D721Med (cell line): ENCODE measurements at regions not wholly inside any gene's neighbourhood (a gene's known extent, or its start where the extent isn't known, plus 50 kb on each side); places are given as distances from the start of the nearest gene placed in this dataset.

ENCODE experiments used
- DNase-seq: peaks from one replicate; pipeline ENCODE4 v3.0.0; 2011; ENCODE audit warnings: low spot score; ENCODE audit not compliant: insufficient read length
- FAIRE-seq: peaks from 2 replicates; lab custom pipeline; 2011; peaks lifted over from hg19 to GRCh38; lab: Jason Lieb, UNC
- TF ChIP-seq, protein P1 (sequence below): IDR thresholded peaks from 2 replicates; pipeline ENCODE4 v1.5.1; 2012; ENCODE audit warnings: mild to moderate bottlenecking, control low read depth; ENCODE audit not compliant: insufficient read depth; ENCODE audit errors: missing control alignments

- no peak for DNase-seq
- FAIRE-seq: no peak
Observed at GRCh38 chr3:194982472-194982871, 288.5 kb downstream of the XXYLT1 start.

GRCh38 chr3:194983121-194983520 lies 287.8 kb downstream of the XXYLT1 start:
- FAIRE-seq (no peak), DNase-seq (no peak)

More at GRCh38 chr3:194982472-194982871, 288.5 kb downstream of the XXYLT1 start:
- TF ChIP-seq, protein P1, sequence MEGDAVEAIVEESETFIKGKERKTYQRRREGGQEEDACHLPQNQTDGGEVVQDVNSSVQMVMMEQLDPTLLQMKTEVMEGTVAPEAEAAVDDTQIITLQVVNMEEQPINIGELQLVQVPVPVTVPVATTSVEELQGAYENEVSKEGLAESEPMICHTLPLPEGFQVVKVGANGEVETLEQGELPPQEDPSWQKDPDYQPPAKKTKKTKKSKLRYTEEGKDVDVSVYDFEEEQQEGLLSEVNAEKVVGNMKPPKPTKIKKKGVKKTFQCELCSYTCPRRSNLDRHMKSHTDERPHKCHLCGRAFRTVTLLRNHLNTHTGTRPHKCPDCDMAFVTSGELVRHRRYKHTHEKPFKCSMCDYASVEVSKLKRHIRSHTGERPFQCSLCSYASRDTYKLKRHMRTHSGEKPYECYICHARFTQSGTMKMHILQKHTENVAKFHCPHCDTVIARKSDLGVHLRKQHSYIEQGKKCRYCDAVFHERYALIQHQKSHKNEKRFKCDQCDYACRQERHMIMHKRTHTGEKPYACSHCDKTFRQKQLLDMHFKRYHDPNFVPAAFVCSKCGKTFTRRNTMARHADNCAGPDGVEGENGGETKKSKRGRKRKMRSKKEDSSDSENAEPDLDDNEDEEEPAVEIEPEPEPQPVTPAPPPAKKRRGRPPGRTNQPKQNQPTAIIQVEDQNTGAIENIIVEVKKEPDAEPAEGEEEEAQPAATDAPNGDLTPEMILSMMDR: no peak

DNA sequence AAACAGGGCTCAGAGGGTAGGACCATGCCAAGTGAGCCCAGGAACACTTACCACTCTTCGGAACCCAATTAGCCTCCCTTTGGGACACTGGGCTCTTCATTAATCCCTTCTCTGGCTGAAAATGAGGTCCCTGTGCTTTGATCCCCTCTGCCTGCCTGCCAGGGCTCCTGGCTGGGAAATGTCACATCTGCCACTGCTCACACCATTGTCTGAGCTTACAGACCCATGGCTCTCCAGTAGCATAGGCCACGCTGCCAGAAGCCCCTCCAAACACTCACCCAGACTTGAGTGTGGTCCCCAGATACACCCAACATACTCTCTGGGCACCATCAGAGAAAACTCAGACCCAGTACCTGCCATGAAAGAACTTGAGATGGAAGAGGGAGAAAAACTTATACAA lies 287.3 kb downstream of the XXYLT1 start:
- TF ChIP-seq, protein P1: no peak
- FAIRE-seq (no peak), DNase-seq (no peak)

More at GRCh38 chr3:194983121-194983520, 287.8 kb downstream of the XXYLT1 start:
- TF ChIP-seq, protein P1: no peak

- DNase-seq: no peak
- FAIRE-seq: no peak
- TF ChIP-seq, protein P1: no peak
Observed at GRCh38 chr3:194984066-194984465, 286.9 kb downstream of the XXYLT1 start.

GRCh38 chr3:194984622-194985021 lies 286.3 kb downstream of the XXYLT1 start:
- DNase-seq: no peak
- FAIRE-seq: no peak
- TF ChIP-seq, protein P1: no peak

DNA sequence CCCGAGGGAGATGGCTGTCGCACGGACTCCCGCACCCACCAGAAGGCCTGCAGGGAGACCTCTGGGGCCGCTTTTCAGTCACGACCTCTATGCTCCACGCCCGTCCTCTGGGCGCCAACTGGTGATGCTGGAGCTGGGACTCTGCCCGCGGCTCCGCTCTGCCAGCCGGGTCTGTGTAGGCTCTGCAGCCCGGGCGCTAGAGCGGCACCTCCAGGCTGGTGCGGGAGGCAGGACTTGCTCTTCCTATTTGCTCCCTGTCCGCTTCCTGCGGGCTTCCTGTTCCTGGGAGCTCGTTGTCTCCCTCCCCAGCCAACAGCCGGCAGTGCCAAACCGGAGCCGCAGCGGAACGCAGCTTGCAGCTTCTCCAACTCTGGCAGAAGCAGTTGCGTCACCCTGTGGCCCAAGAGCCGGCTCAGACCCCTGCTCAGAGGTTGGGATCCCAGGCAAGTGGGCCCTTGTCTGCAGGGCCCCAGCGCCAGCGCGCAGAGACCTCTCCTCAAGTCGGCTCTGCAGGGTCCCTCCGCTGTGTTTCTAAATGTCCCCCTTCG lies 285.9 kb downstream of the XXYLT1 start:
- TF ChIP-seq, protein P1: no peak
- no peak for DNase-seq
- FAIRE-seq: no peak

DNA sequence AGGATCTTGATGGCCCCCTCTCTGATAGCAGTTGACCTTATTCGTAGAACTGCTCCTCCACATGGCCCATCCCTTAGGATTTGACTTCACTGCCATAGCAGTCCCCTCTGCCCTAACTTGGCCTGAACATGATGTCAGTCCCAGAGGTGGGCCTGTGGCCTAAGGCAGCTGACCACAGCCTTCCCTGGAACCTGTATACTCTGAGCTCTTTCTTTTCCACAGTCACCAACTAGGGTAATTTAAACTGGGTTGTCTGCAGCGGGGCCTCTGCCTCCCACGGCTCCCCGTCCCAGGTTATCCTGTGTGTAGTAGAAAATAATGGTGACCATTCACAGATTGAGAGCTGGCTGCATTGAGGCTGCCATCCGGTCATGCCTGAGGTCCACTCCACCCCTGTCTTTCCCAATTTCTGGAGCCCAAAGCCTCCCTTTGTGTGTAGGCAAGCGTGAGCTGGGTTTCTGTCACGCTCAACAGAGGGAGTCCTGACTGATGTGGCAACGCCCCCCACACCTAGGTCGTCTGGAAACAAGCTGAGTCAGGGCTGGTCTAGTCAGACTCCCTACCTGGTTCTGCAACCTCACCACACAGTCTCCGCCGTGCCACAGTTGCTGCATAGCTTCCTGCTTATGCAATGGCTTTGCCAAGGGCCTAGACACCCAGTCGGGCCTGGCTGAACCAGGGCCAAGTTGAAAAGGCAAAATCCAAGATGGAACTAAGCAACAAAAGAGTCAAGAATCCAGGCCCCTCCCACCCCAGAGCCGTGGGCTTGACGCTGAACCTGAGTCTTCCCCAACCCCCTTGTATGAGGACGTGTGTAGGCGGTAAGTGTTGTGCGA lies 284.5 kb downstream of the XXYLT1 start:
- no peak for FAIRE-seq
- TF ChIP-seq, protein P1: no peak
- no peak for DNase-seq
